Natural killer cell treated with Interleukin-12 subunit alpha and Interleukin-12 subunit beta and Interleukin-15 and Interleukin-18, amount 100 ng/mL, for 72 hours (primary cell): ENCODE measurements at regions not wholly inside any gene's neighbourhood (a gene's known extent, or its start where the extent isn't known, plus 50 kb on each side); places are given as distances from the start of the nearest gene placed in this dataset.
"Not testable (repeated sequence)": the region's sequence is repeated elsewhere in the genome, so short reads cannot be mapped to it uniquely, and the experiment has no call there.

ENCODE experiments used
- ATAC-seq, 2 donors: fragments of 150-1000 bp; cut with Tn5 transposase in 1 of 2; sonication (Bioruptor Pico), chemical (Tn5 transposase) in 1 of 2; 2 replicates each; pipeline ENCODE4 v1.10.0; 2021
- DNase-seq: peaks from one replicate; pipeline ENCODE4 v3.0.0; 2022; ENCODE audit warnings: low spot score
- H3K27ac Mint-ChIP-seq, 2 donors: 1 replicate in 1 of 2; 2 replicates in 1 of 2; pipeline ENCODE4 v1.8.0; 2022; ENCODE audit warnings: mixed read lengths in 2 of 2, mild to moderate bottlenecking in 1 of 2, moderate library complexity in 1 of 2
- H3K27me3 Mint-ChIP-seq, 2 donors: 1 replicate in 1 of 2; 2 replicates in 1 of 2; pipeline ENCODE4 v1.8.0; 2022; ENCODE audit warnings: mixed read lengths in 2 of 2
- H3K36me3 Mint-ChIP-seq: one replicate; pipeline ENCODE4 v1.8.0; 2022; ENCODE audit warnings: mixed read lengths
- H3K4me1 Mint-ChIP-seq, 2 donors: 1 replicate in 1 of 2; 2 replicates in 1 of 2; pipeline ENCODE4 v1.8.0; 2022; ENCODE audit warnings: low read depth in 2 of 2, mixed read lengths in 2 of 2, mild to moderate bottlenecking in 1 of 2
- H3K4me3 Mint-ChIP-seq: one replicate; pipeline ENCODE4 v1.8.0; 2022; ENCODE audit warnings: mixed read lengths
- H3K9me3 Mint-ChIP-seq: 2 replicates; pipeline ENCODE4 v1.8.0; 2022; ENCODE audit warnings: mixed read lengths

- no peak for ATAC-seq
Measured at GRCh38 chr6:105550955-105551620, 148.2 kb upstream of the PREP start.

GRCh38 chr6:105546754-105547153, 143.9 kb upstream of the PREP start:
- Mint-ChIP-seq H3K36me3 (no peaks in the 10 kb centered on the region), H3K9me3 (no peaks in the 10 kb centered on the region), H3K4me3 (no peak overlapping the region), H3K27me3 (peaks cover 8 to 12% of the 10 kb centered on the region in 2 donors), H3K27ac (no peak overlapping the region), H3K4me1 (no peaks in the 10 kb centered on the region)
- ATAC-seq = no peak
- DNase-seq = no peak

More at GRCh38 chr6:105550955-105551620, 148.2 kb upstream of the PREP start:
- Mint-ChIP-seq H3K4me1 (peaks cover 2% of the 10 kb centered on the region in 2 donors), H3K27ac (no peak overlapping the region), H3K9me3 (peaks cover 2% of the 10 kb centered on the region), H3K27me3 (peaks cover 8 to 17% of the 10 kb centered on the region in 2 donors), H3K4me3 (no peak overlapping the region), H3K36me3 (peaks cover 3% of the 10 kb centered on the region)
- DNase-seq = no peak

GRCh38 chr6:105545947-105546731, 143.3 kb upstream of the PREP start:
- peak in 1 of 2 donors; percentile 48 for ATAC-seq
- Mint-ChIP-seq H3K9me3 (no peaks in the 10 kb centered on the region), H3K36me3 (no peaks in the 10 kb centered on the region), H3K4me1 (peaks cover 0 to 2% of the 10 kb centered on the region in 2 donors), H3K27ac (no peak overlapping the region), H3K27me3 (peaks cover 8 to 11% of the 10 kb centered on the region in 2 donors), H3K4me3 (no peak overlapping the region)
- no peak for DNase-seq

- no peak for ATAC-seq
- peaks cover 8 to 10% of the 10 kb centered on the region in 2 donors for H3K27me3 Mint-ChIP-seq
Measured at GRCh38 chr6:105545228-105545920, 142.5 kb upstream of the PREP start.

GRCh38 chr6:105539911-105540310, 137.0 kb upstream of the PREP start:
- H3K9me3 Mint-ChIP-seq = no peaks in the 10 kb centered on the region
- peaks cover 0 to 2% of the 10 kb centered on the region in 2 donors for H3K27me3 Mint-ChIP-seq
- no peak overlapping the region for H3K27ac Mint-ChIP-seq
- H3K4me3 Mint-ChIP-seq = no peak overlapping the region
- H3K36me3 Mint-ChIP-seq = no peaks in the 10 kb centered on the region
- H3K4me1 Mint-ChIP-seq = peaks cover 0 to 3% of the 10 kb centered on the region in 2 donors
- ATAC-seq (no peak), DNase-seq (no peak)

More at GRCh38 chr6:105545228-105545920, 142.5 kb upstream of the PREP start:
- no peaks in the 10 kb centered on the region for H3K9me3 Mint-ChIP-seq
- DNase-seq = no peak
- H3K36me3 Mint-ChIP-seq = no peaks in the 10 kb centered on the region
- H3K27ac Mint-ChIP-seq = no peak overlapping the region
- no peak overlapping the region for H3K4me3 Mint-ChIP-seq
- peaks cover 0 to 3% of the 10 kb centered on the region in 2 donors for H3K4me1 Mint-ChIP-seq

GRCh38 chr6:105537981-105538578, 135.2 kb upstream of the PREP start:
- Mint-ChIP-seq H3K27ac (no peak overlapping the region), H3K27me3 (peaks cover 0 to 2% of the 10 kb centered on the region in 2 donors), H3K4me1 (peaks cover 0 to 3% of the 10 kb centered on the region in 2 donors)

GRCh38 chr6:105536961-105537360, 134.1 kb upstream of the PREP start:
- DNase-seq = no peak
- H3K27ac Mint-ChIP-seq = no peak overlapping the region
- no peaks in the 10 kb centered on the region for H3K36me3 Mint-ChIP-seq
- no peak overlapping the region for H3K4me3 Mint-ChIP-seq
- H3K27me3 Mint-ChIP-seq = peaks cover 0 to 9% of the 10 kb centered on the region in 2 donors
- no peaks in the 10 kb centered on the region for H3K9me3 Mint-ChIP-seq
- ATAC-seq = no peak
- peaks cover 0 to 3% of the 10 kb centered on the region in 2 donors for H3K4me1 Mint-ChIP-seq

More at GRCh38 chr6:105537981-105538578, 135.2 kb upstream of the PREP start:
- DNase-seq (no peak), ATAC-seq (no peak)
- H3K9me3 Mint-ChIP-seq = no peaks in the 10 kb centered on the region
- H3K36me3 Mint-ChIP-seq = no peaks in the 10 kb centered on the region
- no peak overlapping the region for H3K4me3 Mint-ChIP-seq

GRCh38 chr6:105533301-105533700, 130.4 kb upstream of the PREP start:
- Mint-ChIP-seq H3K4me1 (no peaks in the 10 kb centered on the region), H3K9me3 (no peaks in the 10 kb centered on the region), H3K27me3 (peaks cover 0 to 13% of the 10 kb centered on the region in 2 donors), H3K36me3 (no peaks in the 10 kb centered on the region), H3K4me3 (no peak overlapping the region), H3K27ac (peak overlapping the region in 1 of 2 donors; percentile 19)
- DNase-seq (no peak), ATAC-seq (no peak)

GRCh38 chr6:105526225-105526872, 123.5 kb upstream of the PREP start:
- H3K27me3 Mint-ChIP-seq = peaks cover 0 to 9% of the 10 kb centered on the region in 2 donors
- DNase-seq = no peak
- no peaks in the 10 kb centered on the region for H3K9me3 Mint-ChIP-seq
- no peak overlapping the region for H3K4me3 Mint-ChIP-seq
- no peak overlapping the region for H3K27ac Mint-ChIP-seq
- H3K4me1 Mint-ChIP-seq = peaks cover 5 to 6% of the 10 kb centered on the region in 2 donors
- ATAC-seq = no peak
- H3K36me3 Mint-ChIP-seq = no peaks in the 10 kb centered on the region

- no peak for ATAC-seq
- peaks cover 6% of the 10 kb centered on the region for H3K36me3 Mint-ChIP-seq
- H3K27ac Mint-ChIP-seq = no peak overlapping the region
- H3K27me3 Mint-ChIP-seq = peaks cover 0 to 11% of the 10 kb centered on the region in 2 donors
- peaks cover 5% of the 10 kb centered on the region for H3K9me3 Mint-ChIP-seq
- peaks cover 5 to 8% of the 10 kb centered on the region in 2 donors for H3K4me1 Mint-ChIP-seq
- DNase-seq = no peak
- H3K4me3 Mint-ChIP-seq = no peak overlapping the region
Measured at GRCh38 chr6:105522626-105523322, 119.9 kb upstream of the PREP start.

- Mint-ChIP-seq H3K27ac (no peak overlapping the region), H3K36me3 (peaks cover 6% of the 10 kb centered on the region), H3K27me3 (peaks cover 0 to 27% of the 10 kb centered on the region in 2 donors), H3K9me3 (peaks cover 8% of the 10 kb centered on the region), H3K4me3 (no peak overlapping the region), H3K4me1 (peaks cover 5 to 8% of the 10 kb centered on the region in 2 donors)
- DNase-seq (no peak), ATAC-seq (no peak)
Measured at GRCh38 chr6:105519954-105520353, 117.1 kb upstream of the PREP start.

- not testable (repeated sequence) for H3K36me3 Mint-ChIP-seq, DNase-seq, H3K4me1 Mint-ChIP-seq, ATAC-seq, H3K9me3 Mint-ChIP-seq, H3K4me3 Mint-ChIP-seq, H3K27ac Mint-ChIP-seq
- peaks cover 0 to 23% of the 10 kb centered on the region in 2 donors for H3K27me3 Mint-ChIP-seq
Measured at GRCh38 chr6:105518993-105519392, 116.1 kb upstream of the PREP start.
